DOHH2 (cell line): ENCODE measurements at regions not wholly inside any gene's neighbourhood (a gene's known extent, or its start where the extent isn't known, plus 50 kb on each side); places are given as distances from the start of the nearest gene placed in this dataset.

Source experiments
- H3F3A ChIP-seq: fragments of 200-600 bp; sonication (generic), shearing (Covaris generic); 2 replicates; pipeline ENCODE4 v1.6.0; 2016; ENCODE audit warnings: antibody characterized with exemption, mild to moderate bottlenecking; ENCODE audit not compliant: control insufficient read depth, insufficient read depth
- H3K27ac ChIP-seq: fragments of 200-600 bp; sonication (generic); 2 replicates; pipeline ENCODE4 v1.5.1; 2014; ENCODE audit warnings: low read depth, mild to moderate bottlenecking, low read length, moderate library complexity
- H3K27me3 ChIP-seq: fragments of 200-600 bp; sonication (generic); 2 replicates; pipeline ENCODE4 v1.6.1; 2014; ENCODE audit warnings: mild to moderate bottlenecking, low read length, mixed read lengths; ENCODE audit not compliant: control insufficient read depth
- H3K36me3 ChIP-seq: fragments of 200-600 bp; sonication (generic); 2 replicates; pipeline ENCODE4 v1.6.1; 2014; ENCODE audit warnings: mild to moderate bottlenecking, low read length, moderate library complexity, mixed read lengths; ENCODE audit not compliant: control insufficient read depth
- H3K4me1 ChIP-seq: fragments of 200-600 bp; sonication (generic); 2 replicates; pipeline ENCODE4 v1.6.1; 2014; ENCODE audit warnings: mild to moderate bottlenecking, low read length, mixed read lengths; ENCODE audit not compliant: control insufficient read depth
- H3K4me2 ChIP-seq: fragments of 200-600 bp; sonication (generic); 2 replicates; pipeline ENCODE4 v1.6.0; 2014; ENCODE audit warnings: mild to moderate bottlenecking, low read length, moderate library complexity
- H3K4me3 ChIP-seq: fragments of 200-600 bp; sonication (generic); 2 replicates; pipeline ENCODE4 v1.5.1; 2014; ENCODE audit warnings: mild to moderate bottlenecking, low read length, mixed read lengths
- H3K79me2 ChIP-seq: fragments of 200-600 bp; sonication (generic); 2 replicates; pipeline ENCODE4 v1.6.1; 2014; ENCODE audit warnings: mild to moderate bottlenecking, low read length, mixed read lengths; ENCODE audit not compliant: control insufficient read depth
- H3K9me2 ChIP-seq: fragments of 200-600 bp; sonication (generic); replicated peaks from 2 replicates; pipeline ENCODE4 v1.6.1; 2014; ENCODE audit warnings: mild to moderate bottlenecking, low read length, mixed read lengths; ENCODE audit not compliant: control insufficient read depth
- H3K9me3 ChIP-seq: fragments of 200-600 bp; sonication (generic); 2 replicates; pipeline ENCODE4 v1.6.1; 2014; ENCODE audit warnings: antibody characterized with exemption, low read length, mixed read lengths; ENCODE audit not compliant: control insufficient read depth, insufficient read depth
- H4K20me1 ChIP-seq: fragments of 200-600 bp; sonication (generic); 2 replicates; pipeline ENCODE4 v1.6.0; 2014; ENCODE audit warnings: low read depth, mild to moderate bottlenecking, antibody characterized with exemption, low read length, moderate library complexity; ENCODE audit not compliant: control insufficient read depth, insufficient read depth
- EZH2phosphoT487 ChIP-seq: fragments of 200-600 bp; sonication (generic); IDR thresholded peaks from 2 replicates; pipeline ENCODE4 v1.6.1; 2017; ENCODE audit warnings: borderline replicate concordance, mild to moderate bottlenecking, antibody characterized with exemption, low read length, moderate library complexity, mixed read lengths
- TF ChIP-seq, protein P1 (sequence below): fragments of 200-600 bp; sonication (generic); IDR thresholded peaks from one replicate; pipeline ENCODE4 v1.5.1; 2014; ENCODE audit warnings: antibody characterized with exemption, mild to moderate bottlenecking, low read depth, low read length; ENCODE audit not compliant: poor library complexity, severe bottlenecking

DNA sequence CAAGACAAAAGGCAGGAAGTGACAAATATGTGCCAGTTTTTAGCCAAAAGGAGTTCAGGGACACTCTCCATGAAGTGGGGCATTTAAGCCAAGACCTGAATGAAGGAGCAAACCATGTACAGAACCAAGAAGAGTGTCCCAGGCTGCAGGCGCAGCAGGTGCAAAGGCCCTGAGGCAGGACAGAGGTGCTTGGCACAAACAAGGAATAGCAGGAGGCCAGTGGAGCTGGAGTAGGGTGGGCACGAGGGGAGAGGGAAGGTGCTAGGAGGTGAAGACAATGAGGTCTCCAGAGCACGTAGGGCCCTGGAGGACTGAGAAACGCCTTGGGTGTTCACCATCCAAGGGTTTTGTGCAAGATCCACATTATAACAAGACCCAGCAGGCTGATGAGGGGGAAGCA is 474.1 kb downstream of the MN1 start:
- H3K4me2 ChIP-seq, result no peak overlapping the region
- H3K27me3 ChIP-seq, result peaks cover 11% of the 10 kb centered on the region; the same call in 1 of the 2 replicates
- H3K27ac ChIP-seq, result no peak overlapping the region
- TF ChIP-seq, protein P1, sequence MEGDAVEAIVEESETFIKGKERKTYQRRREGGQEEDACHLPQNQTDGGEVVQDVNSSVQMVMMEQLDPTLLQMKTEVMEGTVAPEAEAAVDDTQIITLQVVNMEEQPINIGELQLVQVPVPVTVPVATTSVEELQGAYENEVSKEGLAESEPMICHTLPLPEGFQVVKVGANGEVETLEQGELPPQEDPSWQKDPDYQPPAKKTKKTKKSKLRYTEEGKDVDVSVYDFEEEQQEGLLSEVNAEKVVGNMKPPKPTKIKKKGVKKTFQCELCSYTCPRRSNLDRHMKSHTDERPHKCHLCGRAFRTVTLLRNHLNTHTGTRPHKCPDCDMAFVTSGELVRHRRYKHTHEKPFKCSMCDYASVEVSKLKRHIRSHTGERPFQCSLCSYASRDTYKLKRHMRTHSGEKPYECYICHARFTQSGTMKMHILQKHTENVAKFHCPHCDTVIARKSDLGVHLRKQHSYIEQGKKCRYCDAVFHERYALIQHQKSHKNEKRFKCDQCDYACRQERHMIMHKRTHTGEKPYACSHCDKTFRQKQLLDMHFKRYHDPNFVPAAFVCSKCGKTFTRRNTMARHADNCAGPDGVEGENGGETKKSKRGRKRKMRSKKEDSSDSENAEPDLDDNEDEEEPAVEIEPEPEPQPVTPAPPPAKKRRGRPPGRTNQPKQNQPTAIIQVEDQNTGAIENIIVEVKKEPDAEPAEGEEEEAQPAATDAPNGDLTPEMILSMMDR, result no peak
- TF ChIP-seq EZH2phosphoT487, result no peak
- H3K4me1 ChIP-seq, result no peaks in the 10 kb centered on the region
- no peaks in the 10 kb centered on the region for H4K20me1 ChIP-seq
- no peak overlapping the region for H3K4me3 ChIP-seq
- no peaks in the 10 kb centered on the region for H3F3A ChIP-seq
- no peaks in the 10 kb centered on the region for H3K79me2 ChIP-seq
- no peaks in the 10 kb centered on the region for H3K9me3 ChIP-seq
- H3K36me3 ChIP-seq, result no peaks in the 10 kb centered on the region
- H3K9me2 ChIP-seq, result no peaks in the 10 kb centered on the region

DNA sequence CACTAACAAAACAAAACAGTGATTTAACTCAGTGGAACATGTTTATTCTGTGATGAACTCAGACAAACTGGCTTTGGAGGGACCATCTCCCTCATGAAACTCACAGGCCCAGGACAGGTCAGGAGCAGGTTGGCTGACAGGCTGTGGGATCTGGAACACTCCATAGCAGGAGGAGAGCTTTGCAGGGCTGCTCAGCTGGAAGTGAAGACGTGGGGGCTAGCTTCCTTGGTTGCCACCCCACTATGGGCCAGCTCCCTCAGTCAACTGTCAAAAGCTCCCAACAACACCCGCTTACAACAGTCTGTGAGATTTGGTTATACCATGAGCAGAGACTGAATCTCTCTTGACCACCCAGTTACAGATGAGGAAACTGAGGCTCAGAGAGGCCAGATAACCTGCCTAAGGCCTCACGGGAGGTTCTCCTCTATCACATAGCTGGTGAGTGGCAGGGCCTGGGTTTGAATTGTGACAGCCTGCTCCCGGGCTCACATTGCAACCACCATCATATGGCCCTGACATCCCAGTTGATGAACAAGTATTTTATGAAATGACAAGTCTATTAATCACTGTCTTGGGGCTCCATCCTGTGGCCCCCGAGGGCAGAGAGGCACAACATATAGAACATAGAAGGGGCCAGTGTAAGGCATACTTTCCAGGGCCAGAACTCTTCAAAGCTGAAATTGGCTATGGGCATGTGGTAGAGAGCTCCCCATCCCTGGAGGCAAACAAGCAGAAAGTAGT is 473.4 kb downstream of the MN1 start:
- no peaks in the 10 kb centered on the region for H3F3A ChIP-seq
- H3K9me2 ChIP-seq, result no peaks in the 10 kb centered on the region
- H3K4me1 ChIP-seq, result no peaks in the 10 kb centered on the region
- H3K79me2 ChIP-seq, result no peaks in the 10 kb centered on the region
- TF ChIP-seq EZH2phosphoT487, result no peak
- TF ChIP-seq, protein P1, result no peak
- no peaks in the 10 kb centered on the region for H4K20me1 ChIP-seq
- peaks cover 11% of the 10 kb centered on the region; the same call in 1 of the 2 replicates for H3K27me3 ChIP-seq
- H3K4me3 ChIP-seq, result no peak overlapping the region
- no peaks in the 10 kb centered on the region for H3K9me3 ChIP-seq
- no peak overlapping the region for H3K4me2 ChIP-seq
- no peak overlapping the region for H3K27ac ChIP-seq
- H3K36me3 ChIP-seq, result no peaks in the 10 kb centered on the region

DNA sequence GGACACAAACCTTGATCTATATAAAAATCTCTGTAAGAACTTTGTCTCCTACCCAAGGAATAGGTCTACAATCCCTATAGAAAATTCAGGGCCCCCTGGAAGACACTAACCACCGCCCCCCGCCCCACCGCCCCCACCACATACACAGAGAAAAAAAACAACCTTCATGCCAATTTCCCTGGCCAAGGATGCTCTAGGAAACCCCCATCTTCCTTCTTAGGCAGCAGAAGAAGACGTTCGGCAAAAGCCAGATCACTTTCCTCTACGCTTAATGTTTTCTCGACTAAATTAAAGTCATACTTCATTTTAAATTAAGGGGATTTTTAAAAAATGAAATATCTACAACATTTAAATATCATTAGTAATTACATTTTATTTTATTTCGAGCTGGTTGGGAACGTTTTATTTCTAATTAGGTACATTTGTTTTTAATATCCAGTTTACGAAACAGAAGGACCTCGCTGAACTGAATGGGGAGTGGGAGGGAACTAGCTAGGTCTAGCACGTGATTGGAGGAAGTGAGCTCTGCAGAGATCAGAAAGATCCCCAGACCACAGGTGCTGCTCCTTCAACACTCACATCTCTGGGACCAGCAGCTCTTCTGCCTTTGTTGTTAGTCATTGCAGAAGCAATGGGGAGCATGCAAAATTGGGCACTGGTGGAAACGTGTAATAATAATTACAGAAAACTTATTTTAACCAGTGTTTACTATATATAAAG is 472.3 kb downstream of the MN1 start:
- Histone ChIP-seq H3K4me2 (no peak overlapping the region), H3K9me3 (no peaks in the 10 kb centered on the region), H3F3A (no peaks in the 10 kb centered on the region), H3K27ac (no peak overlapping the region), H3K4me1 (no peaks in the 10 kb centered on the region), H3K36me3 (no peaks in the 10 kb centered on the region), H3K4me3 (no peak overlapping the region), H3K79me2 (no peaks in the 10 kb centered on the region), H3K9me2 (no peaks in the 10 kb centered on the region), H3K27me3 (peaks cover 11% of the 10 kb centered on the region; the same call in 1 of the 2 replicates), H4K20me1 (no peaks in the 10 kb centered on the region)
- TF ChIP-seq, protein P1, result no peak
- no peak for TF ChIP-seq EZH2phosphoT487
